ENCODE measurements at regions not wholly inside any gene's neighbourhood (a gene's known extent, or its start where the extent isn't known, plus 50 kb on each side); places are given as distances from the start of the nearest gene placed in this dataset.

DNA sequence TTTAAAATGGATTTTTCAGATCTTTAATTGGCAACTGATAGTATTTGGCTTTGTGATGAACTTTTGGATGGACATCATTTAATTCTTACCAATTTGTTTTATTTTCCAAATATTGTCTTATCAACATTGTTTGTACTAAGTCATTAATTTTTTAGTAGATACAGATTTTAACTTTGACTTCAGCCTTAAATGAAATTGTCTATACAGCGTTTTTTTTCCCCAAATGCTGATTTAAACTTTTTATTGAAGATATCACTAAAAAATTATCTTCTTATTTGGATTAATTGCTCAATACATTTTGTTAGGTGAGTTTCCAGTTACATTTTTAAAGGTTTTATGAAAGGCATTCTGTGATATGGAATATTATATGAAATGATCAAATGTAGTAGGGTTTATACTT is 123.6 kb upstream of the MMS22L start:
- H3K4me3 ChIP-seq (ENCODE audit: control extremely low read depth in 1 of 5, extremely low read depth in 1 of 5, insufficient read depth in 1 of 5, low read depth in 2 of 5, low read length in 4 of 5): no peak overlapping the region
- ATAC-seq (ENCODE audit: low read depth): no peak
- H3K4me1 ChIP-seq (ENCODE audit: control insufficient read depth in 2 of 2, insufficient read depth in 2 of 2, low read length in 2 of 2): no peaks in the 10 kb centered on the region
- intact Hi-C loops (cut with micrococcal nuclease): no loop called here
- H3K79me2 ChIP-seq (ENCODE audit: control insufficient read depth, insufficient read depth, low read length): no peaks in the 10 kb centered on the region
- POLR2A ChIA-PET: no interaction called here
- H3K27me3 Mint-ChIP-seq: peaks cover 10% of the 10 kb centered on the region
- CTCF ChIA-PET: interaction anchor here (1.4 kb wide), 1 partner anchor 12 kb away, joined by 5 read pairs; no protein-coding TSS in a partner anchor
- no peaks in the 10 kb centered on the region for H3K4me1 Mint-ChIP-seq
- no peak overlapping the region for H2AFZ ChIP-seq (ENCODE audit: insufficient read depth, low read depth, low read length, poor library complexity, severe bottlenecking)
- DNase-seq: no peak
- H4K20me1 ChIP-seq (ENCODE audit: control insufficient read depth, insufficient read depth, low read length, poor library complexity, severe bottlenecking): no peaks in the 10 kb centered on the region
- WGBS (ENCODE audit: insufficient coverage): no CpG with 5 or more reads among the region's 1 CpG
- no peak overlapping the region for H3K4me2 ChIP-seq (replicated peaks; ENCODE audit: low read depth, low read length, poor library complexity, severe bottlenecking)
- H3K36me3 ChIP-seq (replicated peaks in 1 of 2; ENCODE audit: control extremely low read depth in 1 of 2, control insufficient read depth in 1 of 2, extremely low read depth in 1 of 2, insufficient read depth in 2 of 2, low read length in 1 of 2): no peaks in the 10 kb centered on the region
- no peak overlapping the region for H3K4me3 Mint-ChIP-seq
- H3K27ac ChIP-seq (ENCODE audit: low read length in 2 of 2): no peak overlapping the region
- no peak overlapping the region for H3K27ac Mint-ChIP-seq
- H3K9me3 ChIP-seq (ENCODE audit: control extremely low read depth in 1 of 3, control insufficient read depth in 2 of 3, insufficient read depth in 1 of 3, low read length in 2 of 3): no peaks in the 10 kb centered on the region
- TF ChIP-seq, protein P1, sequence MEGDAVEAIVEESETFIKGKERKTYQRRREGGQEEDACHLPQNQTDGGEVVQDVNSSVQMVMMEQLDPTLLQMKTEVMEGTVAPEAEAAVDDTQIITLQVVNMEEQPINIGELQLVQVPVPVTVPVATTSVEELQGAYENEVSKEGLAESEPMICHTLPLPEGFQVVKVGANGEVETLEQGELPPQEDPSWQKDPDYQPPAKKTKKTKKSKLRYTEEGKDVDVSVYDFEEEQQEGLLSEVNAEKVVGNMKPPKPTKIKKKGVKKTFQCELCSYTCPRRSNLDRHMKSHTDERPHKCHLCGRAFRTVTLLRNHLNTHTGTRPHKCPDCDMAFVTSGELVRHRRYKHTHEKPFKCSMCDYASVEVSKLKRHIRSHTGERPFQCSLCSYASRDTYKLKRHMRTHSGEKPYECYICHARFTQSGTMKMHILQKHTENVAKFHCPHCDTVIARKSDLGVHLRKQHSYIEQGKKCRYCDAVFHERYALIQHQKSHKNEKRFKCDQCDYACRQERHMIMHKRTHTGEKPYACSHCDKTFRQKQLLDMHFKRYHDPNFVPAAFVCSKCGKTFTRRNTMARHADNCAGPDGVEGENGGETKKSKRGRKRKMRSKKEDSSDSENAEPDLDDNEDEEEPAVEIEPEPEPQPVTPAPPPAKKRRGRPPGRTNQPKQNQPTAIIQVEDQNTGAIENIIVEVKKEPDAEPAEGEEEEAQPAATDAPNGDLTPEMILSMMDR (IDR thresholded peaks at IDR 0.05): no peak
- TF ChIP-seq EZH2 (IDR thresholded peaks at IDR 0.05; ENCODE audit: borderline replicate concordance, insufficient read depth, low read depth, low read length, poor library complexity, severe bottlenecking): no peak
- H3K27me3 ChIP-seq (replicated peaks in 1 of 4; ENCODE audit: control extremely low read depth in 1 of 4, control insufficient read depth in 3 of 4, insufficient read depth in 4 of 4, low read length in 3 of 4): no peaks in the 10 kb centered on the region
- H3K9me3 Mint-ChIP-seq (ENCODE audit: insufficient read depth): no peaks in the 10 kb centered on the region
- H3K9ac ChIP-seq (ENCODE audit: low read length): no peak overlapping the region

DNA sequence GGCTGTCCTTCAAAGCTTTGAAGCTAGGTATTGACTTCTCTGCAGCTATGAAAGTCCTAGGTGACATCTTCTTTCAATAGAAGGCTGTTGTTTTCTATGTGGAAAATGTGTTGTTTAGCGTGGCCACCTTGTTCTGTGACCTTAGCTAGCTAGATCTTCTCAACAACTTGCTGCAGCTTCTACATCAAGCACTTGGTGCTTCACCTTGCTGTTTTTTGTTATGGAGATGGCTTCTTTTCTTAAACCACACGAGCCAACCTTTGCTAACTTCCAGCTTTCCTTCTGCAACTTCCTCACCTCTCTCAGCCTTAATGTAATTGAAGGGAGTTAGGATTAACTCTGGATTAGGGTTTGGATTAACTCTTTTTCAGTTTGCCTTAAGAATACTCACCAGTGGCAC is 128.6 kb upstream of the MMS22L start:
- no peaks in the 10 kb centered on the region for H4K20me1 ChIP-seq (ENCODE audit: control insufficient read depth, insufficient read depth, low read length, poor library complexity, severe bottlenecking)
- H3K9me3 Mint-ChIP-seq (ENCODE audit: insufficient read depth): no peaks in the 10 kb centered on the region
- H3K79me2 ChIP-seq (ENCODE audit: control insufficient read depth, insufficient read depth, low read length): no peaks in the 10 kb centered on the region
- H3K4me1 ChIP-seq (ENCODE audit: control insufficient read depth in 2 of 2, insufficient read depth in 2 of 2, low read length in 2 of 2): no peaks in the 10 kb centered on the region
- no CpG with 5 or more reads among the region's 2 CpGs for WGBS (ENCODE audit: insufficient coverage)
- H3K36me3 ChIP-seq (replicated peaks in 1 of 2; ENCODE audit: control extremely low read depth in 1 of 2, control insufficient read depth in 1 of 2, extremely low read depth in 1 of 2, insufficient read depth in 2 of 2, low read length in 1 of 2): no peaks in the 10 kb centered on the region
- ChIA-PET POLR2A (no interaction called here), CTCF (interaction anchor here (1.2 kb wide), 1 partner anchor 8 kb away, joined by 3 read pairs; no protein-coding TSS in a partner anchor)
- no peak for DNase-seq
- no peaks in the 10 kb centered on the region for H3K27me3 ChIP-seq (replicated peaks in 1 of 4; ENCODE audit: control extremely low read depth in 1 of 4, control insufficient read depth in 3 of 4, insufficient read depth in 4 of 4, low read length in 3 of 4)
- no peak for TF ChIP-seq EZH2 (IDR thresholded peaks at IDR 0.05; ENCODE audit: borderline replicate concordance, insufficient read depth, low read depth, low read length, poor library complexity, severe bottlenecking)
- TF ChIP-seq, protein P1 (IDR thresholded peaks at IDR 0.05): no peak
- H3K4me3 ChIP-seq (ENCODE audit: control extremely low read depth in 1 of 5, extremely low read depth in 1 of 5, insufficient read depth in 1 of 5, low read depth in 2 of 5, low read length in 4 of 5): no peak overlapping the region
- no peak overlapping the region for H3K27ac Mint-ChIP-seq
- H3K9ac ChIP-seq (ENCODE audit: low read length): no peak overlapping the region
- no peaks in the 10 kb centered on the region for H3K9me3 ChIP-seq (ENCODE audit: control extremely low read depth in 1 of 3, control insufficient read depth in 2 of 3, insufficient read depth in 1 of 3, low read length in 2 of 3)
- no peak for ATAC-seq (ENCODE audit: low read depth)
- H3K27ac ChIP-seq (ENCODE audit: low read length in 2 of 2): no peak overlapping the region
- H3K27me3 Mint-ChIP-seq: peaks cover 7% of the 10 kb centered on the region
- H2AFZ ChIP-seq (ENCODE audit: insufficient read depth, low read depth, low read length, poor library complexity, severe bottlenecking): no peak overlapping the region
- H3K4me1 Mint-ChIP-seq: no peaks in the 10 kb centered on the region
- no peak overlapping the region for H3K4me2 ChIP-seq (replicated peaks; ENCODE audit: low read depth, low read length, poor library complexity, severe bottlenecking)
- intact Hi-C loops (cut with micrococcal nuclease): no loop called here
- H3K4me3 Mint-ChIP-seq: no peak overlapping the region

Measured in B cell (primary cell).